Fibroblast of the aortic adventitia (primary cell): ENCODE measurements at regions not wholly inside any gene's neighbourhood (a gene's known extent, or its start where the extent isn't known, plus 50 kb on each side); places are given as distances from the start of the nearest gene placed in this dataset.

Experiments
- DNase-seq: peaks from one replicate; pipeline ENCODE4 v3.0.0-alpha.2; 2010; ENCODE audit warnings: low read depth
- H3K4me3 ChIP-seq: 2 replicates; pipeline ENCODE4 v1.5.1; 2011; ENCODE audit warnings: low read depth, mild to moderate bottlenecking, control low read depth, low read length, moderate library complexity
- CTCF ChIP-seq: IDR thresholded peaks from 2 replicates; pipeline ENCODE4 v1.5.1; 2011; ENCODE audit warnings: mild to moderate bottlenecking, low read length, control low read depth, inconsistent platforms; ENCODE audit not compliant: insufficient read depth

GRCh38 chr2:66032226-66032775, 402.6 kb upstream of the MEIS1 start:
- TF ChIP-seq CTCF, result no peak
- no peak for DNase-seq
- H3K4me3 ChIP-seq, result no peak overlapping the region

- DNase-seq, result no peak
- H3K4me3 ChIP-seq, result no peak overlapping the region
Measured at GRCh38 chr2:66031236-66031635, 403.7 kb upstream of the MEIS1 start.

GRCh38 chr2:66030553-66030952, 404.4 kb upstream of the MEIS1 start:
- no peak for DNase-seq
- H3K4me3 ChIP-seq, result no peak overlapping the region
- TF ChIP-seq CTCF, result no peak

More at GRCh38 chr2:66031236-66031635, 403.7 kb upstream of the MEIS1 start:
- TF ChIP-seq CTCF, result no peak

- no peak overlapping the region for H3K4me3 ChIP-seq
- no peak for DNase-seq
- TF ChIP-seq CTCF, result no peak
Measured at GRCh38 chr2:66024391-66024790, 410.5 kb upstream of the MEIS1 start.

GRCh38 chr2:66021296-66021695, 413.6 kb upstream of the MEIS1 start:
- no peak for DNase-seq
- no peak overlapping the region for H3K4me3 ChIP-seq
- no peak for TF ChIP-seq CTCF

GRCh38 chr2:66017763-66018162, 417.2 kb upstream of the MEIS1 start:
- no peak for TF ChIP-seq CTCF
- no peak for DNase-seq
- H3K4me3 ChIP-seq, result no peak overlapping the region

GRCh38 chr2:66014450-66014849, 420.5 kb upstream of the MEIS1 start:
- DNase-seq, result no peak
- TF ChIP-seq CTCF, result no peak
- no peak overlapping the region for H3K4me3 ChIP-seq
